GM12873 (cell line): ENCODE measurements at regions not wholly inside any gene's neighbourhood (a gene's known extent, or its start where the extent isn't known, plus 50 kb on each side); places are given as distances from the start of the nearest gene placed in this dataset.

Experiments
- TF ChIP-seq, protein P1 (sequence below): IDR thresholded peaks from 2 replicates; pipeline ENCODE4 v1.5.1; 2012; ENCODE audit warnings: low read depth, mild to moderate bottlenecking, moderate library complexity, low read length, control low read depth; ENCODE audit not compliant: insufficient read depth; ENCODE audit errors: missing control alignments

DNA sequence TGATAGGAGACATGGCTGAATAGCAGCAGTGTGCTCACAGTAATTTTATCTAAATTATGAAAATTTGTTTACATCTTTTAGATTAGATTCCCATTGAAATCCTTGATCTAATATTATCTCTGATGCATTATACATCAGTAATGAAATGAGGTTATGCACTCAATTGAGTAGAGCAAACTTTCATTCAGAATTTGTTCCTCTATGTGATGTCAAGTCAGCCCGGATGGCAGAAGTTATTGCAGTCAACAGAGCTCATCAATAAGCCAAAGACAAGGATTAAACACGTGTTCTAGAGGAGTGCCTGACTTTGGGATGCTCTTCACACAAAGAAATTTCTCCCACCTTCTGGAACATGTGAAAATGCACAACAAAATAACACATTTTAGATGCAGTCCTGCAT, 688.8 kb downstream of the TMEM121 start:
- TF ChIP-seq, protein P1, sequence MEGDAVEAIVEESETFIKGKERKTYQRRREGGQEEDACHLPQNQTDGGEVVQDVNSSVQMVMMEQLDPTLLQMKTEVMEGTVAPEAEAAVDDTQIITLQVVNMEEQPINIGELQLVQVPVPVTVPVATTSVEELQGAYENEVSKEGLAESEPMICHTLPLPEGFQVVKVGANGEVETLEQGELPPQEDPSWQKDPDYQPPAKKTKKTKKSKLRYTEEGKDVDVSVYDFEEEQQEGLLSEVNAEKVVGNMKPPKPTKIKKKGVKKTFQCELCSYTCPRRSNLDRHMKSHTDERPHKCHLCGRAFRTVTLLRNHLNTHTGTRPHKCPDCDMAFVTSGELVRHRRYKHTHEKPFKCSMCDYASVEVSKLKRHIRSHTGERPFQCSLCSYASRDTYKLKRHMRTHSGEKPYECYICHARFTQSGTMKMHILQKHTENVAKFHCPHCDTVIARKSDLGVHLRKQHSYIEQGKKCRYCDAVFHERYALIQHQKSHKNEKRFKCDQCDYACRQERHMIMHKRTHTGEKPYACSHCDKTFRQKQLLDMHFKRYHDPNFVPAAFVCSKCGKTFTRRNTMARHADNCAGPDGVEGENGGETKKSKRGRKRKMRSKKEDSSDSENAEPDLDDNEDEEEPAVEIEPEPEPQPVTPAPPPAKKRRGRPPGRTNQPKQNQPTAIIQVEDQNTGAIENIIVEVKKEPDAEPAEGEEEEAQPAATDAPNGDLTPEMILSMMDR = no peak

DNA sequence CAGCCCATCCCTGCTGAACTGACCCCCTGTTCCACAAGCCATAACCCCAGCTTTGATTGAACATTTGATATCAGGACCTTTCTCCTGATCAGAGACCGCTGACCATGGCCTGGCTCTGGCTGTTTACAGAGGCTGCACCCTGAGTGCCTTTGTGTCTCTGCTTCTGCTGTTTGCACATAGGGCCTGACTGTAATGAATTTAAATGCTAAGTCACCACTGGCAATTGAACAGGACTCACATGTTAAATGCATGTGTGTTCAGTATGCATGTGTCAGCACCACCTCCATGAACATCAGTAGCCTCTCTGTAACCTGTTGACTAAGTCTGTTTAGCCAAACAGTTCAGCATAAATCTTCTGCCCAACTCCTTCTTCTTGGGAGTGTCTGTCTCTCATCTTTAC, 690.3 kb downstream of the TMEM121 start:
- TF ChIP-seq, protein P1 = no peak

DNA sequence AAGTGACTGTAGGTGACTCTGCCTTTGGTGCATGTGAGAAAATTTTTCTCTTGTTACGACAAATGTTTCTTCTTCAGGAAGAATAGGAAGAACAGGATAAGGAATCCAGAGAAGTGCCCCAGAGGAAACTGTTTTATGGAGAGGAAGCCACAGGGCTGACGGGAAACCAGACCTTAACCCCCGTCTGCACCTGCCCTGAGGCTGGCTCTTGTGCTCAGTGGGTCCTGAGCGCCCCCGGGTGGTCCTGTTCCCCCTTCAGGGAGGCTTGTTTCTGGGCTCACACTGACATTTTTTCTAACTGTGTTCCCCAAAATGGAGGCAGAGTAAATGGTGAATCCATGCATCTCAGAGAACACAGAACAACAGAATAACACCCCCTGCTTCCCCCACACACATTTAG, 691.8 kb downstream of the TMEM121 start:
- TF ChIP-seq, protein P1 = no peak

DNA sequence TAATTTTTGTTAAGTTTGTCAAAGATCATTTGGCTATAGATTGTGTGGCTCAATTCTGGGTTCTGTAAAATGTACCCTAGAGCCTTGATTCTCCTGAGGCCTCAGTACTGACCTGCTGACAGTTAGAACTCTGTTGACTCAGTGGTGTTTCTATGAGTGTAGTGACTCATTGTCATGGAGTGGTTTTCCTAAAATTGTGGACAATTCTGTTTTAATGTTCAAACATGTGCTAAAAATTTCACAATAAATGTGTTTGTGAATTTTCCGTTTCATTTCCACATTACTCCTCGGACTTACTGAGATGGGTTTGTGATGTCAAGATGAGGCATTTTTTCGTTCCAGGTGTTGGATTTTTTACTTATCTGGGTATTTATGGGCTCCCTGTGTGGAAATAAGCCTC, 695.9 kb downstream of the TMEM121 start:
- TF ChIP-seq, protein P1 = no peak

DNA sequence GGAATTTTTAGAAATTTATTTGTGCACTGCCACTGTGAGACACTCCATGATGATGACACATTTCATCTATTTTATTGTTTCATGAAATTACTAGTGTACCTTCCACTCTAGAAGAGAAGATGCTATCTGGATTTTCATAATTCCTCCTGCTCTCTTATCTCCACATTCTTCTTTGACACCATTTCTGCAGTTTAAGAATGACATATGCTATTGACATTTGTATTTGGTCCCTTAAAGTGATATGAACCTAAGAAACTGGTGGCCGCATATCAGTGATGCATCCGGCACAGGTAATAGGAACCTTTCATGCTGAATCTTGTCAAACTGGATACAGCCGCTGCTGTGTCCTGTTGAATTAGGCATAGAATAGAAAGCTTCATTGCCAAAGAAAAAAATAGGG, 696.3 kb downstream of the TMEM121 start:
- TF ChIP-seq, protein P1 = no peak

DNA sequence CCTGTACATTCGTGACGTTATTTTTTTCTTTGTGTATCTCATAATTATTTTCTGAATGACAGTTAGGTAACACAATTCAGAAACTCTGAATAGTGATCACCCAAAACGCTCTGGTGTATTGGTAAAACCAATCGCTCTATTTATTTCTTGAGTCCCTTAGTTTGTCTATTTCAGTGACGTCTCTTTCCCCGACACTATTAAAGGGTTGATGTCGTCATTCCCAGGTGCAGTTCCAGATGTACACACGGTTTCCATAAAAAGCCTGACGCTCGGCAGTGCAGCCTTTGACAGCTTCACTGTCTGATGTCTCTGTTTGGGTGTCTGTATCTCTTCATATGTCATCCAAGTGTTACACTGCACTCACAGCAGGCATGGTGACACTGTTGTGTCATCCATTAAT, 701.4 kb downstream of the TMEM121 start:
- TF ChIP-seq, protein P1 = no peak

DNA sequence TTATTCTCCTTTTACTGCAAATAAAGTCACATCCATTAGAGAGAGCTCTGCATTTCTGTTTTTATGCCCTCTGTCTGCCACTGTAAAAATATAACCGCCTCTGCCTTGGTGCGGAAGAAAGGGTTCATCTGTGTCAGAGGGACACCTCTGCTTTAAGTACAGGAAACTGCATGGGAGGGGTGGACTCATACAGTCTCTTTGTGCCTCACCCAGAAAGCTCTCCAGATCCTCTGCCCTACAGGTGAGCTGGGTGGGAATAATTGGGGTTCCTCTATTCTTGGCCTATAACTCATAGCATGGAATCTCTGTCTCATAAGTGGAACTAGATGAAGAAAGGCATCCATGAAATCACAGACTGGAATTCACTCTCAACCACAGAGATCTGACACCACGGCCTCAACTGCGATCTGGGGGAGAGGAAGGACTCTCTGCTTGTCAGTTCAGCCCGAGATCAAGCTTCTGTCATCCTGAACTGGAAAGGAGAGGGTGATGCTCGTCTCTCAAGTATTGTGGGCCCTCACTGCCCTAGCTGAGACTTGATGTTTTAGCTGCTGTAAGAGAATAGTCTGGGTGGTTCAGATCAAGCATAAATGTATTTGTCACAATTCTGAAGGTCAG, 702.3 kb downstream of the TMEM121 start:
- TF ChIP-seq, protein P1 = no peak
